Muscle of back (tissue), 3 donors: ENCODE measurements at regions not wholly inside any gene's neighbourhood (a gene's known extent, or its start where the extent isn't known, plus 50 kb on each side); places are given as distances from the start of the nearest gene placed in this dataset.

ENCODE experiments used
- DNase-seq, 3 donors: peaks; one replicate each; pipeline versions ENCODE4 v3.0.0 to v3.0.0-alpha.2; 2013

DNA sequence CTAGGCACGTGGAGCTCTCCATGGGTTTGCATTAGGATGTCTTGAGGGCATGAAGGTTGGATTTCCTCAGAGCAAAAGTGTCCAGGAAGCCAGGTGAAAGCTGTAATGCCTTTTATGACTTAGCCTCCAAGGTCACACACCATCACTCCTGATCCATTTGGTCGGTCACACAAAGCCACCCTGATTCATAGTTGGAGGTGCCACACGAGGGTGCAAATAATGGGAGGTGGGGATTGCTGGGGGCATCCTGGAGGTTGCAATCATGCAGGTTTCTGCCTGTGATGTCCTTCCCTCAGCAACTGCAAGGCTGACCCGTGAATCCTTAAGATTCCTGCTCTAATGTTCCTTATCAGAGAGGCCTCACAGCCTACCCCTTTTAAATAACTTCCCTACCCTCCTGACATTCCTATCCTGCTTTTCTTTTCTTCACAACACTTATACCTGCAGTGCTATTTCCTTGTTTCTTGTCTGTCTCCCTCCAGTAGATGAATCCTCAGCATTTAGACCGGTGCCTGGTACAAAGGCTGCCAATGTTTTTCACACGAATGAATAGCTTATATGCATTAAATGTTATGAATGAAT, 97.1 kb downstream of the LIPG start:
- peak in 1 of 3 donors; percentile 31 for DNase-seq

DNA sequence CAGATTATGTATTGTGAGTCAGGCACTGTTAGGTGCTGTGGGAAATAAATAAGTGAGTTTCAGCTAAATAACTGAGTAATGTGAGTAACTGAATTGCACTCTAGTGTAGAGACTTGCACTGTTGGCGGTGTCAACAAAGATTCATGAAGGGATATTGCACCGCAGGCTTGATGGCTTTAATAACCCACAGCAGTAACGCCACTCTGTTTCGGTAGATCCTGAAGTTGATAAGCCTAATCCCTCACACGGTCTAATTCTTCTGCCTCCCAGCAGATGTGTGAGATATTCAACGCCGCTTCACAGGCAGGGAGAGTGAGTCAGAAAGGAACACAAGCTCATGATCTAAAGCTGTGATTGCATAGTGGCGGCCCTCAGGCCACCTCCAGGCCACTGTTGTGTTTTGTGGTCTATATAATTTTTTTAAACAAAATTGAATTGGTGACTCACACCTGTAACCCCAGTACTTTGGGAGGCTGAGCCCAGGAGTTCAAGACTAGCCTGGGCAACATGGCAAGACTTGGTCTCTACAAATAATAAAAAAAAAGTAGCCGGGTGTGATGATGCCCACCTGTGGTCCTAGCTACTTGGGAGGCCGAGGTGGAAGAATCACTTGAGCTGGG, 94.3 kb downstream of the LIPG start:
- DNase-seq: peak in 1 of 3 donors; percentile 56

DNA sequence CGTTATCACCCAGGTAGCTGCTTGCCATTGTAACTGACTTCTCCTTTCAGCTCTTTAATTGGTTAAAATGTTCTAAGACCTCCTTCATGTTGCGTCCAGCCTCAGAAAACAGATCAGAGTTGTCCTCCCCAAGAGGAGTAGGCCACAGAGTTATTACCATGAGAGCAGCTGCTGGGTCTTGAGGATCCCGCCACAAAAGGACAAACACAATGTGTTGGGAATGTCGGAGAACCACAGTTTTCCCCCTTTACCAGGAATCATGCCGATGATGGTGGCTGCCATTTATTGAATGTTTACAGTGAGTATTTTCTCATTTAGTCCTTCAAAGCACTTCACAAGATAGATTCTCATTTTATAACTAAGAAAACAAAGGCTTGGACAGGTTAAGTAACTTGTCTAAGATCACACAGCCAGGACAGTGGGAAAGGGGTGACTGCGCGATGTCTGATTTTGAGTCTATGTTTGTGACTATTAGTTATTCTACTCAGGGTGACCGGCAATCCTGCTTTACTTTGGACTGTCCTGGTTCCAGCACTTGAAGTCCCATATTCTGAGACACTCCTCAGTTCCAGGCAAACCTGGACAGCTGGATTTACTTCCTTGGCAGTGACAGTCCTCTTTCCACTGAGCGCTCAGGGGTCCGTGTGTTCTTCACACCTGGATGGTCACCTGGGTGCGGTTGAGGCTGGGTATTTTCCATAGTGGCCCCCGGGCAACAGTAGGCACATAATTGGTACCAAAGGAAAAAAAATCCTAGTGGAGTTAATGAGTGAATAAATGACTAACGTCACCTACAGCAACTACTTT, 93.6 kb downstream of the LIPG start:
- no peak for DNase-seq

DNA sequence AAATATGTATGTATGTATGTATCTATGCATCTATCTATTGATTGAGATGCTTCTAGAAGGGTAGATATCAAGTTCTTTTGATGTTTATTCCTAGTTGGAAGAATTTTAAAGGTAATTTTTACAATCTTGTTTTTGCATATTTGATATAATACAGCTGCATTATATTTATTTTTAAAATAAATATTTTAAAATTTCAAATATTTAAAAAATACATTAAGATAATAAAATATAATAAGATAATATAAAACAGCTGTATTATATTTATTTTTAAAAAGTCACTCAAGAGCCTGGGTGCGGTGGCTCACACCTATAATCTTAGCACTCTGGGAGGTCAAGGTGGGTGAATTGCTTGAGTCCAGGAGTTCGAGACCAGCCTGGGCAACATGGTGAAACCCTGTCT, 92.5 kb downstream of the LIPG start:
- no peak for DNase-seq

DNA sequence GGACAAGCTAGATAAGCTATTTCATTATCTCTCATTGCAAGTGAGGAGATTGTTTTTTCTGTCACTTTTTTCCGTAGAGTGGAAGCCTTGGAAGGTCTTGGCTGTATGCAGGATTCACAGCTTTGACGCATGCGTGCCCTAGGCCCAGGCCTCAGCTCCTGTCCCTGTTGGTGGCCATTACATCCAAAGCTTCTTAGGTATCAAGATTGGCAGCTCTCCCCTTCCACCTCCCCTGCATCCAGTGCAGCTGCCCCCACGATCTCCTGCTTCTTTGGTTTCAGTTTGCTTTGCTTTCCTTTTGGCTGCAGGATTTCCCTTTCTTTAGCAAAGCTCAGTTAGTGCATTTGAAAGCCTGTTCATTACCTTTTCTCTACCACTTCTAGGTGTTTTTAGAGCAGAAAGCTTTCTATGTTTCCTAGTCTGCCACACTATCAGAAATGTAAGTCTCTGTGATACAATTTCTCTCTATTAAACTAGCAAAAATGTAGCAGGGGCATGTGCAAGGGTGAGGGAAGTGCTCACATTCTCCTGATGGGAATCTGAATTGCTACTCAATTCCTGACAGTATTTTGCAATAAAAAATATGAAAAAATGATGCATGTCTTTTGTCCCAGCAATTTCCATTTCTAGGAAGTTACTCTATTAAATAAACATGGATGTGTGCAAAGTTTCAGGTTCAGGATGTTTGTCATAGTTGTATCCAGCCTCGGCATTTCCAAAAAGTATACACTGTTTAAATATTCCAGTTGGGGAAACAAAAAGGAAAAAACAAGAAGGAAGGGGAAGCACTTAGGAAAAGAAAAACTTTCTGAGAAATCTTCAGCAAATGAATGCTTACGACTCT, 91.2 kb downstream of the LIPG start:
- peak in 1 of 3 donors; percentile 52 for DNase-seq

DNA sequence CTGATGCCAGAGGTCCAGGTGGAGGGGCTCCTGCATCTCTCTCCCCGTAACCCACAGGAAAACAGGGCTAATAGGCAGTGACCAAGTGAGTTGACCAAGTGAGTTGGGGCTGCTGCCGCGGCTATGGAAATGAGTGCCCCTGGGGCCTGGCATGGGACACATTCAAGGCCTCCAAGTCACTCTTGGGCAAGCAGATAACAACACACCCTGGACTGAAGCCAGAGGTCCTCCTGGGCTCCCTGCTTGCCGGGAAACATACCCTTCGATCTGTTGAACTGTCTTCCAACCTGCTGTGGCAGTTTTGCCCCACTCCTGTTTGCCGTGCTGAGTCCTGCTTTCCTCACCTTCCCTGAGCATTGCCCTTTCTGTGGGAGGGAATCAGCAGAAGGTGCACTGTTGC, 89.2 kb downstream of the LIPG start:
- DNase-seq: no peak

DNA sequence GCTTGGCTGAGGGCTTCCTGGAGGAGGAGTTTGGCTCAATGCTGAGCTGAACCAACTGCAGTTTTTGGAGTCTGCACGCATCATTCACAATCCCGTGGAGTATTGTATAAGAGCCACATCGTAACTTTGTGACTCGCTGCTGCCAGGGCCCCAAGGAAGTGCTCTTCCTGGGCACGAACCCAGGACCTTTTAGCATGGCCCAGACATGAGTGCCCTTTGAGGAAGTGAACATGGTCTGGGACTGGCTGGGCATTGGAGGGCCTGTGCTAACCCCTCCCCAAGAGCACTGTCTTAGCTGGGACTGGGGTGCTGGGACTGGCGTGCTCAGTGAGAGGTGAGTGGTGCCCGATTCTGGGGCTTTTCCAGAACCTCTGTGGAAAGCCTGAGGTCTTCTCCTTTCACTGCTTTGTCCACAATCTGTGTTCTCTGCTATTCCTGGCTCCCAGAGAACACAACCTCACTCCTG, 88.6 kb downstream of the LIPG start:
- no peak for DNase-seq

DNA sequence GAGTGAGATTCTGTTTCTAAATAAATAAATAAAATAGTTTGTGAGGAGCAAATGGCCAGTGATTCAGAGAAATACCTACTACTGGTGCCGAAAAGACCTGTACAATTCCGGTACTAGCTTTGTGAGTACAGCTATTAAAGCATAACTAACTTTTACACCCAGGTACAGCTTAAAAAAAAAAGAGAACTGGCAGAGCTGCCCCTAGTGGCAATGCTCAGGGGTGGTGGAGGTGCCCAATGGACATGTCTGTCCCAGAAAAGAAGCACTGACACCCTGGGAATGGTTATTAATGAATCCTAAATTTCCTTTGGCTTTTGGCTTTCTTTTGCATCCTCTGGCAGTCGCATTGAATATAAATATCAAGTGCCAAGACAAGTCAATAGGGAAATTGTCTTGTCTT, 87.0 kb downstream of the LIPG start:
- no peak for DNase-seq
